Upper lobe of left lung (tissue), 4 donors: ENCODE measurements at regions not wholly inside any gene's neighbourhood (a gene's known extent, or its start where the extent isn't known, plus 50 kb on each side); places are given as distances from the start of the nearest gene placed in this dataset.

ENCODE experiments used
- POLR2A ChIP-seq, 4 donors: fragments of 450-650 bp; IDR thresholded peaks; one replicate each; pipeline ENCODE4 v1.5.1; 2016 to 2017; ENCODE audit warnings: antibody characterized with exemption in 4 of 4, mild to moderate bottlenecking in 2 of 4
- POLR2AphosphoS5 ChIP-seq, 2 donors: sonication (generic); formaldehyde crosslinking; IDR thresholded peaks; one replicate each; pipeline ENCODE4 v1.5.1; 2017; ENCODE audit warnings: antibody characterized with exemption in 2 of 2
- TF ChIP-seq, protein P1 (sequence below), 6 experiments: fragments of 450-650 bp in 4 of 6; fragments of 200-600 bp in 2 of 6; sonication (generic) in 2 of 6; IDR thresholded peaks; one replicate each; pipeline ENCODE4 v1.5.1; 2016 to 2019; ENCODE audit warnings: antibody characterized with exemption in 6 of 6

DNA sequence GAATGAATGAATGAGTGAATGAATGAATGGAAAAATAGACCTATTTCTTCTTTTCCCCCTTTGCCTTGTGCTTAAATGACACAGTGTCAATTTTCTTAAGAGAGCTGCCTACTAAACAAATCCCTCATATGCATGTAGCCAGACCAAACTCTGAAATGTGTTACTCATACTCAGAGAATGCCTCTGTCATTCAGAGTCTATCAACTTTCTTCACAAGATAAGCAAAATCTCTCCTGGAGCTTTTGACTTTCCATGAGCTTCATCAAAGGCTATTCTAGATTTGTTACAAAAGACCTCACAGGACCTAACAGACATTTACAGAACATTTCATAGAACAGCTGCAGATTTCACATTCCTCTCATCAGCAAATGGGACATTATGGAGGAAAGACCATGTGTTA, 275.7 kb upstream of the MSX2 start:
- TF ChIP-seq, protein P1, sequence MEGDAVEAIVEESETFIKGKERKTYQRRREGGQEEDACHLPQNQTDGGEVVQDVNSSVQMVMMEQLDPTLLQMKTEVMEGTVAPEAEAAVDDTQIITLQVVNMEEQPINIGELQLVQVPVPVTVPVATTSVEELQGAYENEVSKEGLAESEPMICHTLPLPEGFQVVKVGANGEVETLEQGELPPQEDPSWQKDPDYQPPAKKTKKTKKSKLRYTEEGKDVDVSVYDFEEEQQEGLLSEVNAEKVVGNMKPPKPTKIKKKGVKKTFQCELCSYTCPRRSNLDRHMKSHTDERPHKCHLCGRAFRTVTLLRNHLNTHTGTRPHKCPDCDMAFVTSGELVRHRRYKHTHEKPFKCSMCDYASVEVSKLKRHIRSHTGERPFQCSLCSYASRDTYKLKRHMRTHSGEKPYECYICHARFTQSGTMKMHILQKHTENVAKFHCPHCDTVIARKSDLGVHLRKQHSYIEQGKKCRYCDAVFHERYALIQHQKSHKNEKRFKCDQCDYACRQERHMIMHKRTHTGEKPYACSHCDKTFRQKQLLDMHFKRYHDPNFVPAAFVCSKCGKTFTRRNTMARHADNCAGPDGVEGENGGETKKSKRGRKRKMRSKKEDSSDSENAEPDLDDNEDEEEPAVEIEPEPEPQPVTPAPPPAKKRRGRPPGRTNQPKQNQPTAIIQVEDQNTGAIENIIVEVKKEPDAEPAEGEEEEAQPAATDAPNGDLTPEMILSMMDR (IDR thresholded peaks at IDR 0.05): no peak
- TF ChIP-seq POLR2AphosphoS5 (IDR thresholded peaks at IDR 0.05) (no peak), POLR2A (IDR thresholded peaks at IDR 0.05) (no peak)
